WTC11 (cell line): ENCODE measurements at regions not wholly inside any gene's neighbourhood (a gene's known extent, or its start where the extent isn't known, plus 50 kb on each side); places are given as distances from the start of the nearest gene placed in this dataset.

Source experiments
- ATAC-seq: fragments of 200-7000 bp; cut with Tn5 transposase; 2 replicates; pipeline ENCODE4 v1.10.0; 2021; ENCODE audit warnings: mild to moderate bottlenecking, moderate library complexity
- CTCF ChIA-PET: fragments of 300-600 bp; sonication (Branson Sonifier 250); formaldehyde crosslinking; loops from one replicate; lab custom pipeline; 2021; ENCODE audit warnings: antibody characterized with exemption; lab: Charles Lee
- POLR2A ChIA-PET: fragments of 350-600 bp; sonication (Branson Sonifier 250); formaldehyde crosslinking; loops from one replicate; lab custom pipeline; 2021; ENCODE audit warnings: antibody characterized with exemption; lab: Charles Lee
- DNase-seq: peaks from one replicate; pipeline ENCODE4 v3.0.0; 2021; ENCODE audit warnings: low spot score
- H3K27ac Mint-ChIP-seq: 2 replicates; pipeline ENCODE4 v1.8.0; 2021; ENCODE audit warnings: mixed read lengths
- H3K27me3 Mint-ChIP-seq: 2 replicates; pipeline ENCODE4 v1.8.0; 2021; ENCODE audit warnings: low read depth, mild to moderate bottlenecking, moderate library complexity, mixed read lengths
- H3K36me3 Mint-ChIP-seq: 2 replicates; pipeline ENCODE4 v1.8.0; 2021; ENCODE audit warnings: mixed read lengths
- H3K4me1 Mint-ChIP-seq: 2 replicates; pipeline ENCODE4 v1.8.0; 2022; ENCODE audit warnings: mixed read lengths
- H3K4me3 Mint-ChIP-seq: 2 replicates; pipeline ENCODE4 v1.8.0; 2021; ENCODE audit warnings: mild to moderate bottlenecking, moderate library complexity, mixed read lengths
- H3K9me3 Mint-ChIP-seq: 2 replicates; pipeline ENCODE4 v1.8.0; 2021; ENCODE audit warnings: mixed read lengths
- ATF2 ChIP-seq: sonication (generic); formaldehyde crosslinking; IDR thresholded peaks from 2 replicates; pipeline ENCODE4 v1.8.1; 2022; ENCODE audit warnings: low read depth, missing genetic modification reagents, borderline replicate concordance
- CDX4 ChIP-seq: fragments of 250-450 bp; sonication (Bioruptor Pico); IDR thresholded peaks from 2 replicates; pipeline ENCODE4 v1.9.0; 2021; ENCODE audit warnings: moderate library complexity, mild to moderate bottlenecking, inconsistent platforms, borderline replicate concordance
- E2F1 ChIP-seq: sonication (generic); formaldehyde crosslinking; IDR thresholded peaks from 2 replicates; pipeline ENCODE4 v1.8.0; 2022; ENCODE audit warnings: mild to moderate bottlenecking, missing genetic modification reagents
- FOXJ3 ChIP-seq: sonication (generic); formaldehyde crosslinking; IDR thresholded peaks from 2 replicates; pipeline ENCODE4 v1.9.0; 2021; ENCODE audit warnings: missing genetic modification reagents, mild to moderate bottlenecking, borderline replicate concordance
- FOXK1 ChIP-seq: sonication (generic); formaldehyde crosslinking; IDR thresholded peaks from 2 replicates; pipeline ENCODE4 v1.8.0; 2022; ENCODE audit warnings: mild to moderate bottlenecking, moderate library complexity, missing genetic modification reagents
- GABPB1 ChIP-seq: sonication (generic); formaldehyde crosslinking; IDR thresholded peaks from 2 replicates; pipeline ENCODE4 v1.8.1; 2023; ENCODE audit warnings: mild to moderate bottlenecking, missing genetic modification reagents
- GRHL2 ChIP-seq: fragments of 250-450 bp; sonication (Bioruptor Pico); IDR thresholded peaks from 2 replicates; pipeline ENCODE4 v1.8.0; 2022; ENCODE audit warnings: mild to moderate bottlenecking, moderate library complexity; ENCODE audit not compliant: insufficient replicate concordance, severe bottlenecking
- IRF2 ChIP-seq: sonication (generic); formaldehyde crosslinking; IDR thresholded peaks from 2 replicates; pipeline ENCODE4 v1.8.0; 2022; ENCODE audit warnings: low read depth, missing genetic modification reagents, borderline replicate concordance
- JAZF1 ChIP-seq: fragments of 250-450 bp; sonication (Bioruptor Pico); IDR thresholded peaks from 2 replicates; pipeline ENCODE4 v1.9.0; 2021; ENCODE audit warnings: moderate library complexity, mild to moderate bottlenecking, inconsistent platforms
- KAT7 ChIP-seq: sonication (generic); formaldehyde crosslinking; IDR thresholded peaks from 2 replicates; pipeline ENCODE4 v1.8.1; 2023; ENCODE audit warnings: missing genetic modification reagents, mild to moderate bottlenecking, borderline replicate concordance
- MYBL2 ChIP-seq: sonication (generic); formaldehyde crosslinking; IDR thresholded peaks from 2 replicates; pipeline ENCODE4 v1.8.1; 2023; ENCODE audit warnings: mild to moderate bottlenecking, moderate library complexity, missing genetic modification reagents
- NR3C1 ChIP-seq: sonication (generic); formaldehyde crosslinking; conservative IDR thresholded peaks from 2 replicates; pipeline ENCODE4 v1.8.1; 2023; ENCODE audit warnings: low read depth, mild to moderate bottlenecking, missing genetic modification reagents
- OVOL2 ChIP-seq: fragments of 250-450 bp; sonication (Bioruptor Pico); IDR thresholded peaks from 2 replicates; pipeline ENCODE4 v1.9.0; 2021; ENCODE audit warnings: mild to moderate bottlenecking, borderline replicate concordance
- PRDM15 ChIP-seq: sonication (generic); formaldehyde crosslinking; IDR thresholded peaks from 2 replicates; pipeline ENCODE4 v1.8.0; 2022; ENCODE audit warnings: missing genetic modification reagents
- PREB ChIP-seq: sonication (generic); formaldehyde crosslinking; IDR thresholded peaks from 2 replicates; pipeline ENCODE4 v1.8.1; 2022; ENCODE audit warnings: mild to moderate bottlenecking, missing genetic modification reagents, moderate library complexity, borderline replicate concordance
- PRRX2 ChIP-seq: fragments of 250-450 bp; sonication (Bioruptor Pico); IDR thresholded peaks from 2 replicates; pipeline ENCODE4 v1.8.0; 2021; ENCODE audit warnings: mild to moderate bottlenecking
- STAT6 ChIP-seq: sonication (generic); formaldehyde crosslinking; conservative IDR thresholded peaks from 2 replicates; pipeline ENCODE4 v1.8.1; 2023; ENCODE audit warnings: mild to moderate bottlenecking, low read depth, missing genetic modification reagents, moderate library complexity
- TP53 ChIP-seq: sonication (generic); formaldehyde crosslinking; IDR thresholded peaks from 2 replicates; pipeline ENCODE4 v1.8.1; 2023; ENCODE audit warnings: mild to moderate bottlenecking, missing genetic modification reagents
- USF2 ChIP-seq: sonication (generic); formaldehyde crosslinking; IDR thresholded peaks from 2 replicates; pipeline ENCODE4 v1.8.1; 2023; ENCODE audit warnings: mild to moderate bottlenecking, missing genetic modification reagents, moderate library complexity
- ZNF512 ChIP-seq: sonication (generic); formaldehyde crosslinking; IDR thresholded peaks from 2 replicates; pipeline ENCODE4 v1.8.1; 2022; ENCODE audit warnings: missing genetic modification reagents, borderline replicate concordance
- ZNF671 ChIP-seq: fragments of 250-450 bp; sonication (Bioruptor Pico); IDR thresholded peaks from 2 replicates; pipeline ENCODE4 v1.8.0; 2021; ENCODE audit warnings: mild to moderate bottlenecking

- no peak for TF ChIP-seq ATF2
- TF ChIP-seq, all 79 proteins: peak for 0
Measured at GRCh38 chr16:85331688-85332087, 219.4 kb upstream of the CIBAR2 start (continued).

- no peak overlapping the region for H3K4me3 Mint-ChIP-seq
- H3K27me3 Mint-ChIP-seq: peaks cover 64% of the 10 kb centered on the region
- peaks cover 72% of the 10 kb centered on the region for H3K4me1 Mint-ChIP-seq
- ChIA-PET CTCF (interaction anchor here (0.7 to 3.1 kb wide), 3 partner anchors 17 to 35 kb away, joined by 3 to 16 read pairs (median 3); no protein-coding TSS in a partner anchor), POLR2A (no interaction called here)
- DNase-seq: peak; percentile 69
- ATAC-seq: peak; percentile 9
- H3K27ac Mint-ChIP-seq: no peak overlapping the region
- H3K36me3 Mint-ChIP-seq: no peaks in the 10 kb centered on the region
- H3K9me3 Mint-ChIP-seq: no peaks in the 10 kb centered on the region
- TF ChIP-seq GRHL2 (CRISPR knock-in tag) (no peak), KAT7 (CRISPR knock-in tag) (no peak), FOXJ3 (CRISPR knock-in tag) (no peak), CDX4 (CRISPR knock-in tag) (no peak), ATF2 (no peak), IRF2 (no peak), TP53 (CRISPR knock-in tag) (no peak), OVOL2 (CRISPR knock-in tag) (no peak), FOXK1 (peak; percentile 74), STAT6 (no peak), USF2 (no peak), PRRX2 (CRISPR knock-in tag) (0 out of 2 replicates have a peak, but pooled peaks have one; percentile 19), ZNF512 (CRISPR knock-in tag) (no peak), PREB (no peak), MYBL2 (CRISPR knock-in tag) (no peak), ZNF671 (CRISPR knock-in tag) (no peak), GABPB1 (no peak), PRDM15 (no peak), E2F1 (CRISPR knock-in tag) (no peak), JAZF1 (CRISPR knock-in tag) (no peak), NR3C1 (CRISPR knock-in tag) (no peak)
Measured at GRCh38 chr16:85332175-85332574, 219.9 kb upstream of the CIBAR2 start.
